ENCODE measurements at regions not wholly inside any gene's neighbourhood (a gene's known extent, or its start where the extent isn't known, plus 50 kb on each side); places are given as distances from the start of the nearest gene placed in this dataset.
"Not testable (repeated sequence)": the region's sequence is repeated elsewhere in the genome, so short reads cannot be mapped to it uniquely, and the experiment has no call there.

GRCh38 chr3:145649368-145649887 is 511.6 kb downstream of the PLOD2 start:
- no peak for DNase-seq

GRCh38 chr3:145650170-145650569 is 510.8 kb downstream of the PLOD2 start:
- DNase-seq, result no peak

- DNase-seq, result no peak
Measured at GRCh38 chr3:145671121-145671520, 489.9 kb downstream of the PLOD2 start.

GRCh38 chr3:145673838-145674237 is 487.1 kb downstream of the PLOD2 start:
- DNase-seq, result no peak

GRCh38 chr3:145678401-145678800 is 482.6 kb downstream of the PLOD2 start:
- DNase-seq, result no peak

GRCh38 chr3:145681181-145681580 is 479.8 kb downstream of the PLOD2 start:
- DNase-seq, result no peak

- not testable (repeated sequence) for DNase-seq
Measured at GRCh38 chr3:145687978-145688377, 473.0 kb downstream of the PLOD2 start.

- DNase-seq, result no peak
Measured at GRCh38 chr3:145692751-145693150, 468.2 kb downstream of the PLOD2 start.

GRCh38 chr3:145696011-145696410 is 465.0 kb downstream of the PLOD2 start:
- no peak for DNase-seq

GRCh38 chr3:145698250-145698649 is 462.7 kb downstream of the PLOD2 start:
- DNase-seq, result no peak

- DNase-seq, result no peak
Measured at GRCh38 chr3:145698749-145699148, 462.2 kb downstream of the PLOD2 start.

GRCh38 chr3:145704020-145704419 is 457.0 kb downstream of the PLOD2 start:
- no peak for DNase-seq

- DNase-seq, result not testable (repeated sequence)
Measured at GRCh38 chr3:145709779-145710178, 451.2 kb downstream of the PLOD2 start.

- DNase-seq, result no peak
Measured at GRCh38 chr3:145716519-145716918, 444.5 kb downstream of the PLOD2 start.

- no peak for DNase-seq
Measured at GRCh38 chr3:145719114-145719513, 441.9 kb downstream of the PLOD2 start.

GRCh38 chr3:145721273-145721805 is 439.6 kb downstream of the PLOD2 start:
- DNase-seq, result no peak

- DNase-seq, result no peak
Measured at GRCh38 chr3:145721815-145722214, 439.2 kb downstream of the PLOD2 start.

GRCh38 chr3:145727476-145727875 is 433.5 kb downstream of the PLOD2 start:
- DNase-seq, result no peak

- no peak for DNase-seq
Measured at GRCh38 chr3:145735631-145736030, 425.4 kb downstream of the PLOD2 start.

GRCh38 chr3:145737952-145738351 is 423.0 kb downstream of the PLOD2 start:
- DNase-seq, result no peak

- no peak for DNase-seq
Measured at GRCh38 chr3:145739926-145740325, 421.1 kb downstream of the PLOD2 start.

GRCh38 chr3:145750657-145751056 is 410.3 kb downstream of the PLOD2 start:
- no peak for DNase-seq

GRCh38 chr3:145752576-145752975 is 408.4 kb downstream of the PLOD2 start:
- no peak for DNase-seq

GRCh38 chr3:145754605-145755289 is 406.2 kb downstream of the PLOD2 start:
- DNase-seq, result no peak

GRCh38 chr3:145760036-145760435 is 400.9 kb downstream of the PLOD2 start:
- DNase-seq, result no peak

Measured in hippocampal formation (tissue), 2 donors.